Parathyroid adenoma (tissue), 2 donors: ENCODE measurements at regions not wholly inside any gene's neighbourhood (a gene's known extent, or its start where the extent isn't known, plus 50 kb on each side); places are given as distances from the start of the nearest gene placed in this dataset.

ENCODE experiments used
- H2AFZ ChIP-seq: fragments of 300-600 bp; sonication (generic); one replicate; pipeline ENCODE4 v1.7.0; 2017; ENCODE audit warnings: antibody characterized with exemption, mild to moderate bottlenecking
- H3K27ac ChIP-seq: fragments of 300-600 bp; sonication (generic); one replicate; pipeline ENCODE4 v1.7.0; 2017
- H3K27me3 ChIP-seq: fragments of 300-600 bp; sonication (generic); one replicate; pipeline ENCODE4 v1.7.0; 2017; ENCODE audit warnings: low read length; ENCODE audit not compliant: control insufficient read depth, insufficient read depth
- H3K36me3 ChIP-seq: fragments of 300-600 bp; sonication (generic); one replicate; pipeline ENCODE4 v1.7.0; 2017; ENCODE audit warnings: low read length; ENCODE audit not compliant: control insufficient read depth, insufficient read depth
- H3K4me1 ChIP-seq: fragments of 300-600 bp; sonication (generic); one replicate; pipeline ENCODE4 v1.7.0; 2017; ENCODE audit warnings: control low read depth
- H3K4me2 ChIP-seq: fragments of 300-600 bp; sonication (generic); one replicate; pipeline ENCODE4 v1.7.0; 2017; ENCODE audit warnings: low read length
- H3K4me3 ChIP-seq: fragments of 300-600 bp; sonication (generic); one replicate; pipeline ENCODE4 v1.7.0; 2017; ENCODE audit warnings: low read depth, low read length
- H3K79me2 ChIP-seq: fragments of 300-600 bp; sonication (generic); one replicate; pipeline ENCODE4 v1.7.0; 2017; ENCODE audit warnings: control low read depth
- H3K9ac ChIP-seq: fragments of 300-600 bp; sonication (generic); one replicate; pipeline ENCODE4 v1.7.0; 2017; ENCODE audit warnings: mild to moderate bottlenecking
- H3K9me3 ChIP-seq: fragments of 300-600 bp; sonication (generic); one replicate; pipeline ENCODE4 v1.7.0; 2017; ENCODE audit warnings: low read length; ENCODE audit not compliant: control insufficient read depth
- CTCF ChIP-seq: fragments of 300-600 bp; sonication (generic); IDR thresholded peaks from one replicate; pipeline ENCODE4 v1.7.0; 2017; ENCODE audit warnings: antibody characterized with exemption, mild to moderate bottlenecking
- donor health status: primary hyperparathyroidism.

GRCh38 chr2:133941666-133942065 is 312.2 kb upstream of the MGAT5 start:
- Histone ChIP-seq H3K36me3 (no peaks in the 10 kb centered on the region), H2AFZ (no peak overlapping the region), H3K4me2 (no peak overlapping the region), H3K4me3 (no peak overlapping the region), H3K27me3 (no peaks in the 10 kb centered on the region), H3K4me1 (no peaks in the 10 kb centered on the region), H3K79me2 (no peaks in the 10 kb centered on the region), H3K27ac (no peak overlapping the region), H3K9me3 (no peaks in the 10 kb centered on the region), H3K9ac (no peak overlapping the region)
- TF ChIP-seq CTCF: no peak

DNA sequence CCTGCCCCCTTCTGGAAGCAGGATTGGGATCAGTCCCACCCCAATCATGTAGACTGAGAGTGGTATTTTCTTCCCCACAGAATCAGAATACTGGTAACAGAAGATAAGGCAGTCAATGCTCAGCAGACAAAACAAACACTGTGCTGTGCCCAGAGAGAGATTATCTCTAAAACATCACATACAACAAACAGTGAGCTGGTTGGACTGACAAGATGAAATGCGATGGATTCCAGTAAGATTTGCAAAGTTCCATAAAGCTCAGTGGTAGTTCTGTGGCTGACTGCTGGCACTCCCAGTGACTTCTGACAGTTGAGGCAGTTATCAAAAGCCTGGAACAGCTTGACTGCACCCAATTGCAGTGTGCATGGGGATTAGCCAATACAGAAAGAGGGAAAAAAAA is 311.5 kb upstream of the MGAT5 start:
- Histone ChIP-seq H3K9ac (no peak overlapping the region), H3K36me3 (no peaks in the 10 kb centered on the region), H3K27me3 (no peaks in the 10 kb centered on the region), H2AFZ (no peak overlapping the region), H3K4me2 (no peak overlapping the region), H3K4me1 (no peaks in the 10 kb centered on the region), H3K9me3 (no peaks in the 10 kb centered on the region), H3K79me2 (no peaks in the 10 kb centered on the region), H3K27ac (no peak overlapping the region), H3K4me3 (no peak overlapping the region)
- no peak for TF ChIP-seq CTCF

DNA sequence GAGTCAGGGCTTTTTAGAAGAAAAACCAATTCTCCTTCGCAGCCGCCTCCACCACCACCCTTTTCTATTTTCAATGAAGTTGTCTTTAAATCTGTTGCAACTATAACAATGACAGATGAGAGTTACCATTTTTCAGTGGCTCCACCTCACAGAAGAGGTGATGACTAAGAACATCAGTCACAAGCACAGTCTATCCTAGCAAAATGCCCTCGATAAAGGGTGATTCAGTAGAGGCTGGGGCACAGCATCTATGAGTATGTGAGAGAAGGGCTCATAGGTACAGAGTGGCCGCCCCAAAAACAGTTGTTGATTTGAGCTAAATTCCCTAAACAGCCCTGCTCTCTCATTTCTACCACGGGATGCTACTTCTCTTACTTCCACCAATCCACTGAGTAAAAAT is 310.8 kb upstream of the MGAT5 start:
- Histone ChIP-seq H3K4me2 (no peak overlapping the region), H3K4me3 (no peak overlapping the region), H3K9me3 (no peaks in the 10 kb centered on the region), H3K79me2 (no peaks in the 10 kb centered on the region), H3K4me1 (no peaks in the 10 kb centered on the region), H2AFZ (no peak overlapping the region), H3K36me3 (no peaks in the 10 kb centered on the region), H3K27me3 (no peaks in the 10 kb centered on the region), H3K27ac (no peak overlapping the region), H3K9ac (no peak overlapping the region)
- no peak for TF ChIP-seq CTCF

GRCh38 chr2:133945089-133945488 is 308.8 kb upstream of the MGAT5 start:
- Histone ChIP-seq H3K79me2 (no peaks in the 10 kb centered on the region), H3K4me2 (no peak overlapping the region), H3K36me3 (no peaks in the 10 kb centered on the region), H2AFZ (no peak overlapping the region), H3K27me3 (no peaks in the 10 kb centered on the region), H3K9me3 (no peaks in the 10 kb centered on the region), H3K4me3 (no peak overlapping the region), H3K9ac (no peak overlapping the region), H3K4me1 (no peaks in the 10 kb centered on the region), H3K27ac (no peak overlapping the region)
- TF ChIP-seq CTCF: no peak

GRCh38 chr2:133947057-133947456 is 306.8 kb upstream of the MGAT5 start:
- Histone ChIP-seq H3K36me3 (no peaks in the 10 kb centered on the region), H3K9ac (no peak overlapping the region), H3K4me2 (no peak overlapping the region), H3K4me1 (no peaks in the 10 kb centered on the region), H3K27ac (no peak overlapping the region), H3K9me3 (no peaks in the 10 kb centered on the region), H3K79me2 (no peaks in the 10 kb centered on the region), H3K27me3 (no peaks in the 10 kb centered on the region), H3K4me3 (no peak overlapping the region), H2AFZ (no peak overlapping the region)
- no peak for TF ChIP-seq CTCF
